BE2C (cell line): ENCODE measurements at regions not wholly inside any gene's neighbourhood (a gene's known extent, or its start where the extent isn't known, plus 50 kb on each side); places are given as distances from the start of the nearest gene placed in this dataset.

Source experiments
- DNase-seq: peaks from one replicate; pipeline ENCODE4 v3.0.0-alpha.2; 2020
- H3K27me3 ChIP-seq: fragments of 250-450 bp; sonication (Bioruptor Pico); 2 replicates; pipeline ENCODE4 v1.5.1; 2020; ENCODE audit warnings: mild to moderate bottlenecking
- H3K36me3 ChIP-seq: fragments of 250-450 bp; sonication (Bioruptor Pico); 2 replicates; pipeline ENCODE4 v1.5.1; 2020; ENCODE audit warnings: mild to moderate bottlenecking
- H3K4me1 ChIP-seq: fragments of 250-450 bp; sonication (Bioruptor Pico); 2 replicates; pipeline ENCODE4 v1.5.1; 2020
- H3K4me3 ChIP-seq: 2 replicates; pipeline ENCODE4 v1.5.1; 2011; ENCODE audit warnings: low read depth, low read length
- H3K9me3 ChIP-seq: fragments of 250-450 bp; sonication (Bioruptor Pico); 2 replicates; pipeline ENCODE4 v1.5.1; 2020
- CTCF ChIP-seq: IDR thresholded peaks from 2 replicates; pipeline ENCODE4 v1.5.1; 2012; ENCODE audit warnings: mild to moderate bottlenecking, low read depth, low read length

DNA sequence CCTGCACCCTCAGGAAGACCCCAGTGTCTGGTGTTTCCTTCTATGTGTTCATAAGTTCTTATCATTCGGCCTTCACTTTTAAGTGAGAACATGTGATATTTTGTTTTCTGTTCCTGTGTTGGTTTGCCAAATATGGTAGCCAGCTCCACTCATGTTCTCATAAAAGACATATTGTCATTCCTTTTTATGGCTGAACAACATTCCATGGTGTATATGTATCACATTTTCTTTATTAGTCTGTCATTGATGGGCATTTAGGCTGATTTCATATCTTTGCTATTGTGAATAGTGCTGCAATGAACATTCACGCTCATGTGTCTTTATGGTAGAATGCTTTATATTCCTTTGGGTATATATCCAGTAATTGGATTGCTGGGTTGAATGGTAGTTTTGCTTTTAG, 645.1 kb downstream of the SLC16A7 start:
- Histone ChIP-seq H3K4me3 (no peak overlapping the region), H3K36me3 (no peaks in the 10 kb centered on the region), H3K4me1 (no peaks in the 10 kb centered on the region), H3K9me3 (no peaks in the 10 kb centered on the region), H3K27me3 (no peaks in the 10 kb centered on the region)
- no peak for TF ChIP-seq CTCF
- no peak for DNase-seq

DNA sequence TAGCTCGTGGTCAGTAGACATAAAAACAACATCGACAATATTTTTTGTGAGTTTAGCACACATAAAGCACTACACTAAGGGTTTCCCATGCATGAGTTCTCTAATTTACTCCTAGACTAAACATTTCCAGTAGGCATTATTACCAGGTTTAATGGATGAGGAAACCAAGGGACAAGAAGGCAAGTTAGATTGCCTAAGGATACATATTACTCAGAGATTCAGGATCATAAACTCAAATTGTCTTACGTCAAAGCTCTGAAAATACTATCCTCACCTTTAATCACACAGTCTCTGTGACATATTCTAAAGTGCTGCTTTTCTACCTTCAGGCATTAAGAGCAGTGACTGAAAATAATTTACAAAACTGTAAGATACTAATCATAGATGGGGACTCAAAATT, 655.3 kb downstream of the SLC16A7 start:
- H3K27me3 ChIP-seq = no peaks in the 10 kb centered on the region
- no peak for DNase-seq
- H3K4me1 ChIP-seq = no peaks in the 10 kb centered on the region
- no peaks in the 10 kb centered on the region for H3K36me3 ChIP-seq
- TF ChIP-seq CTCF = no peak
- no peak overlapping the region for H3K4me3 ChIP-seq
- no peaks in the 10 kb centered on the region for H3K9me3 ChIP-seq

DNA sequence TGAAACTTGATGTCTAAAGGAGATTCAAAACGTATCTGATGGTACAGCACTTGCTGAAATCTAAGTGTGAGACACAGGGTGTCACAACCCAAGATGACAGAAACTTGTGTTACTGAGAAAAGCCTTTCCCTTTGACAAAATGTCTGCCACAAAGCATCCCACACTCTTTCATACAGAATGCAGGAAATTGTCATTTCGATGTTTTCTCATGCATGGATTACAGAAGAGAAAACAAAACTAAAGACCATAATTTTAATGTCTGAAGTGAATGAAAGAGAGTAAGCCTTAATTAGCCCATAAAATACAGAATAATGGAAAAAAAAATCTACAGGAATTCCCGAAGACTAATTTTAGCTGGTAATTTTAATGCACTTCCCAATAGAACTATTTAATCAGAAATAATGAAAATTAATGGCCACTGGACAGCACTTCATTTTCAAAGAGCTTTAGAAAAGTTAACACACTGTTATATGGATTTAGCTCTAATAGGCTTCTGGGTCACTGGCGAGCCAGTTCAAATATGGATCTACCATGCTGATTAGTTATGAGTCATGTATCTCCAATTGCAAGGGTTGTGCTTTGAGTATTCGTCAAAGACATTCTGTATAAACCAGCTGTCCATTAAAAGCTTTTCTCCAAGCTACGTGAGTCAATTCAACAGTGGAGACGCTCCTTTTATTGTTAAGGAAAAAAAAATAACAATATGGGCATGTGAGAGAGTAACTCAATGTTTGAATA, 656.7 kb downstream of the SLC16A7 start:
- Histone ChIP-seq H3K4me1 (no peaks in the 10 kb centered on the region), H3K27me3 (no peaks in the 10 kb centered on the region), H3K4me3 (no peak overlapping the region), H3K9me3 (no peaks in the 10 kb centered on the region), H3K36me3 (no peaks in the 10 kb centered on the region)
- no peak for TF ChIP-seq CTCF
- DNase-seq = no peak

GRCh38 chr12:60255044-60255443, 659.2 kb downstream of the SLC16A7 start:
- no peak for DNase-seq
- Histone ChIP-seq H3K4me3 (no peak overlapping the region), H3K36me3 (no peaks in the 10 kb centered on the region), H3K9me3 (no peaks in the 10 kb centered on the region), H3K27me3 (no peaks in the 10 kb centered on the region), H3K4me1 (no peaks in the 10 kb centered on the region)
- no peak for TF ChIP-seq CTCF

DNA sequence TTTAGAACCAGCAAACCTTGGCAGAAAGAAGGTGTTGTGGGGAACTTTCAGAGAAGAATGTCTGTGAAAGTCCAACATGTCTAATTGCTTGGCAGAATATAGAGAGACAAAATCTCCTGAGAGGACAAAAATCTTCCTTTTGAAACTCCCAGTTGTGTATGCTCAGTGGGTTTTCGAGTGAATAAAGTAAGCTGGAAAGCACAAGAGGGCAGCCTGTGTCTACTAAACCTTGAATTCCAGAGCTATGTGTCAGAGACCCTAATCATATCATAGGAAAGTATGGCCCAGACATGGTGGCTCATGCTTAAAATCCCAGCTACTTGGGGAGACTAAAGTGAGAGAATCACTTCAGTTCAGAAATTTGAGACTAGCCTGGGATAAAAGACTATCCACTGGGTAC, 661.2 kb downstream of the SLC16A7 start:
- Histone ChIP-seq H3K4me3 (no peak overlapping the region), H3K9me3 (no peaks in the 10 kb centered on the region), H3K27me3 (no peaks in the 10 kb centered on the region), H3K4me1 (no peaks in the 10 kb centered on the region), H3K36me3 (no peaks in the 10 kb centered on the region)
- no peak for DNase-seq
- no peak for TF ChIP-seq CTCF

GRCh38 chr12:60259225-60259624, 663.4 kb downstream of the SLC16A7 start:
- Histone ChIP-seq H3K9me3 (no peaks in the 10 kb centered on the region), H3K4me1 (no peaks in the 10 kb centered on the region), H3K4me3 (no peak overlapping the region), H3K36me3 (no peaks in the 10 kb centered on the region), H3K27me3 (no peaks in the 10 kb centered on the region)
- no peak for DNase-seq
- no peak for TF ChIP-seq CTCF
